GM19324 (cell line): ENCODE measurements at regions not wholly inside any gene's neighbourhood (a gene's known extent, or its start where the extent isn't known, plus 50 kb on each side); places are given as distances from the start of the nearest gene placed in this dataset.

Experiments
- ATAC-seq: cut with Tn5 transposase; IDR thresholded peaks from one replicate; pipeline ENCODE4 v1.9.1; 2021; ENCODE audit warnings: mild to moderate bottlenecking, moderate library complexity; ENCODE audit not compliant: unreplicated experiment, low FRiP score

- ATAC-seq, result no peak
These were observed 367.8 kb upstream of the GRIA3 start for GRCh38 chrX:122816288-122816687.

DNA sequence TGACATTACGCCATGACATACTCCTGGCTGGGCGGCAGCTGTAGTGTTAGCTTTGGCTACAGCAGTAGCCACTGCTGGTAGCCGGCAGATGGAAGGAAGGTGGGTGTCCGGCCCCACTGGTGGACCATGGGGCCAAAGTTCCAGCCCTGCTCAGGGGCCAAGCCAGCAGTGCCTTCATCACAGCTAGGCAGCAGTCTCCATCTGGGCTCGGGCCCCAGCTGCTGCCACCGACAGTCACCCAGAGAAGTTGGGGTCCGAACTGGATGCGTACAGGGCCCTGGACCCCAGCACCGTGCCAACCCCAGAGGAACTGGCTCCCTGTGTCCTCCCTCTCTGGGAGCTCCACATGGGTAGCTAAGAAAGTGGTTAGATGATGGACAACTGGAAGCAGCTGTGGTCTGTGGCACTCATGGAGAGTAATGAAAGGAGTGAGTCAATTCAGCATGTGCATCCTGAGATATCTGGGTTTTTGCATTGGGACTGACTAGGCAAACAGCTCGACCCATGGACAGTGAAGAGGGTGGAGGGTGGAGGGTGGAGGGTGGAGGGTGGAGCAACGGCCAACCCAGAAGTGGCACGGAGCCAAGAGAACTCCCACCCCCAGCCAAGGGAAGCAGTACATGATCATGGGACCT is 366.6 kb upstream of the GRIA3 start:
- ATAC-seq, result no peak

DNA sequence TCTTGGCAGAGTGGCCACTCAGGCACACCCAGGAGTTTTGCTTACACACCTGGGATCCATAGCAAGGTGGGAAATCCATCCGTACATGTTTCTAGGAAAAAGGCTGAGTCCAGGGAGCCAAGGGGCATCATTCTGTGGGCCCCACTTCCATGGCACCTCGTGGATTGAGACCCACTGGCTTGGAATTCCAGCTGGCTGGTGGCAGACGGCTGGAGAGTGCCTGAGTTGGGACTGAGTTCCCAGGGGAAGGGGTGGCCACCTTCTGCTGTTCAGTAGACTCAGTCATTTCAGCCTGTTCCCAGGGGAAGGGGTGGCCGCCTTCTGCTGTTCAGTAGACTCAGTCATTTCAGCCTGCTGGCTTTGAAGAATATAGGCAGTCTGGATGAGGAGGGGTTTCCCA is 366.0 kb upstream of the GRIA3 start:
- ATAC-seq, result no peak

GRCh38 chrX:122833230-122833629 is 350.8 kb upstream of the GRIA3 start:
- no peak for ATAC-seq

- ATAC-seq, result no peak
These were observed 348.2 kb upstream of the GRIA3 start for GRCh38 chrX:122835886-122836285.

GRCh38 chrX:122850326-122850725 is 333.8 kb upstream of the GRIA3 start:
- ATAC-seq, result no peak

DNA sequence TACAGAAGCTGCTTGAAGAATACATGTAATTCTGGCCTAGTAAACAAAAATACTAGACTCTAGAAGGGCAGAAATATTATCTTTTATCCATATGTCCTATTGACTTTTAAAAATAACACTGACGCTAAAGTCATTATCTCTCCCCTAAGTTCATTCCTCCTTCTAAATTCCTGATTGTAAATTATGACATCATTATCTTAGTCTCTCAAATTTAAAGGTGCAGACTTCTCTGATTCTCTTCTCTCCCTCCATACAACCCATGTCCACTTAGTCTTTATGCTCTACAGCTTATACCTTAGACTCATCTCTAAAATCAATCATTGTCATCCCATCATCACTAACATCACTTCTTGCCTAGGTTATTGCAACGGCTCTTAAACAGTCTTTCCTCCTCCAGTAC is 327.9 kb upstream of the GRIA3 start:
- ATAC-seq, result no peak

- ATAC-seq, result no peak
These were observed 326.3 kb upstream of the GRIA3 start for GRCh38 chrX:122857734-122858133.

DNA sequence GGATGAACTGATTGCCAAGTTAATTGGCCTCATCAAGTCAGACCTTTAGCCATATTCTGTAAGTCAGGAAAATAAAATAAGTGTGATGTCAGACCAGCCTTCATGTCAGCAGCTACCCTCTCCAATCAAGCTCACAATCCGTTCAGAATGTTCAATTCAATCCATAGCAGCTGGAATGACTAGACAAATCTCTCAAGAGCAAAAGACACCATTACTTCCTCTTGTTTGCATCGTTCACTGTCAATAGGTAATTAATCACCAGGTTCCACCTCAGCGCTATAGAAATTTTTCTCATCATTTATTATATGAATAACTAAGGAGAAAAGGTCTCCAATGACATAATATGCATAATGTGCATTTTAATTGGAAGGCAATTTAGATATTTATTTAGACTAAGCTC is 321.0 kb upstream of the GRIA3 start:
- no peak for ATAC-seq

- no peak for ATAC-seq
These were observed 317.5 kb upstream of the GRIA3 start for GRCh38 chrX:122866532-122866931.

DNA sequence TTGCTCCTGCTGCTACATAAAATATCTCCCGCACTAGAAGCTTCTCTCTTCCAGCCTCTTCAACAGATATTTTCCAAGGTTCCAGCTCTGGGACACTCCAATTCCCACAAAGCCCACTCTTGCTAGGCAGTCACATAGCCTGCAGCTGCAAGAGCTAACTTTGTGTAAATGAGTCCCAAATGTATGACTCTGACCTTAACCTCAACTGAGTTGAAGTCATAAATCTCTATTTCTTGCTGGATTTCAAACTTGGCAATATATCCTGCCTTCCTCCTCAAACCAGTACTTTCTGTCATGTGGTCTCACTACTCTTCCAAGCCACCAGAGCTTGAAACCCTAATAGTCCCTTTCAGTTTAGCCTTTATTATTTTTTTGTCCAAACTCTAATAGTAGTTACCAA is 315.4 kb upstream of the GRIA3 start:
- no peak for ATAC-seq

DNA sequence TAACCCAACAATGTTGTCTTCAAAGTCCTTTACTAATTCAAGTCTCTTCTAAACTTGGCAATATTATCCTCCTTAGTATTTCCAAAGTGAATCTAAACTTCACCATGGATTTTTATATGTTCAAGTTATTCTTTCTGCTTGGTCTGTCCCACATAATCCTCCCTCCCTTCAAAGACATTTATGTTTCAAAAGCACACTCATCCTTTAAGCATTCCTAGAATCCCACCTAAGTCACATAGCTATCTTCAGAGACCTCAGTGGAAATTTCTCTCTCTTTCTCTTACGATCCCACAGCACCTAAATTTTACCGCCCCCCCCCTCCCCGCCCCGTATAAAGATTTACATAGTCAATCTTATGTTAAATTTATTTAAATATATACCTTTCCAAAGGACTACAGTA is 314.9 kb upstream of the GRIA3 start:
- ATAC-seq, result no peak

DNA sequence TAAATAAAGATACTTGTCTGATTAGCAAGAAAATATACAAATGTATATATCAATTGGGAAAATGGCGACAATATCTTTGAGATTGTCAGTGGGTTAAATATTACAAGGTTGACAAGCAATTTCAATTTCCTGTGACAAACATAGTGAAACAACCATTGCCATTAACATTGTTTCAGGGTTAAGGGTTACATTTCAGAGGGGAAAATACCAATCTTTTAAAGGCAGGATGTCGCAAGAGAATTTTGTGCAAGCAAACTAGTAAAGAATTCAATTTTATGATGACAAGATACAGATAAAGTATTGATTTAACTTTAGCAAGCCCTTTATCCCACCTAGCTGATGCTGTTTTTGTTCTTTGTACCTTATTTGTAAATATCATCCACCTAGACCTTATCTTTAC is 305.8 kb upstream of the GRIA3 start:
- no peak for ATAC-seq

GRCh38 chrX:122880952-122881351 is 303.1 kb upstream of the GRIA3 start:
- no peak for ATAC-seq

- ATAC-seq, result no peak
These were observed 293.3 kb upstream of the GRIA3 start for GRCh38 chrX:122890729-122891128.

GRCh38 chrX:122906726-122907125 is 277.4 kb upstream of the GRIA3 start:
- ATAC-seq, result no peak

DNA sequence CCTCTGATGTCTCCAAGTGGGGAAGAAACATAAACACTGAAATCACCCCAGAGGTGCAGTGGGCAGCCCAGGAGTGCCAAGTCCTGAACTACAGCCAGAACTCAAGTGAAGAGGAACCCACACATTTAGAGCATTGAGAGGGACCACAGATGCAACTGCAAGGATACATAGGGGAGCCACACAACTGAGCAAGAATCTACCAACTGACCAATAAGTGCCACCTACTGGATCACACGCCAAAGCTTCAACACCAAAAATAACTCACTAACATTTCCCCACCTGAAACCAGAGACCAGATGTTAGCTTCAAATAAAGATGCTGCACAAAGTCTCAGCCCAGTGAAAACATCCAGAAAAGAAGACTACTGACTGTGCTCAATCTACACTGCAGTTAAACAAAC is 276.7 kb upstream of the GRIA3 start:
- no peak for ATAC-seq

DNA sequence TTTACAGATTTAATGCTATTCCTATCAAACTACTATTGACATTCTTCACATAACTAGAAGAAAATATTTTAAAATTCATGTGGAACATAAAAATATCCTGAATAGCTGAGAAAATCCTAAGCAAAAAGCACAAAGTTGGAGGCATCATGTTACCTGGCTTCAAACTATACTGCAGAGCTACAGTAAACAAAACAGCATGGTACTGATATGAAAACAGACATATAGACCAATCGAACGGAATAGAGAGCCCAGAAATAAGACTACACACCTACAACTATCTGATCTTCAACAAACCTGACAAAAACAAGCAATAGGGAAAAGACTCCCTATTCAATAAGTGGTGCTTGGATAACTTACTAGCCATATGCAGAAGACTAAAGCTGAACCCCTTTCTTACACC is 273.4 kb upstream of the GRIA3 start:
- no peak for ATAC-seq

DNA sequence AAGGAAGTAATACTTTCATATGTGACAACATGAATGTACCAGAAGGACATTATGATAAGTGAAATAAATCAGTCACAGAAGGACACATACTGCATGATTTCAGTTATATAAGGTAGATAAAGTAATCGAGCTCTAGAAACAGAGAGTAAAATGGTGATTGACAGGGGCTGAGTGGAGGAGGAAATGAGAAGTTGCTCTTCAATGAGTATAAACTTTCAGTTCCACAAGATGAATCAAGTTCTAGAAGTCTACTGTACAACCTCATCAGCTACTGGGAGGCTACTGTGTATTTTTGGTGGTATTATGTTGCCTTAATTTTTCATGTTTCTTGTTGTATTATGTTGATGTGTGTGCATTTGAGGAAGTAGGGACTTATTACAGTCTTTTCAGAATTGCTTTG is 270.9 kb upstream of the GRIA3 start:
- no peak for ATAC-seq

DNA sequence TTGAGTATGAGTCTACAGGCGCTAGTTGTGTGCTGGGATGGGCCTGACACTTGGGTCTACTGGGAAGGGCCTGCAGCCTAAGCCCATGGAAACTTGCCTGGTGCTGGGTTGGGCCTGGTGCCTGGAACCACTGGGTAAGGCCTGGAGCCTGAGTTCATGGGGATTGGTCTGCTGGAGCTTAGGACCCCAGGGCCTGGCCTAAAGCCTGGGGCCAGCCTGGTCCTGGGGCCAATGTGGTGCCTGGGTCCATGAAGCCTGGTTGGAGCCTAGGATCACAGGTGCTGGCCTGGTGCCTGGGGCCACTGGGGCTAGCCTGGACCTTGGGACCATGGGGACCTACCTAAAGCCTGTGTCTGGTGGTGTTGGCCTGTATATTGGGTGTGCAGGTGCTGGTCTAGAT is 270.3 kb upstream of the GRIA3 start:
- ATAC-seq, result no peak

- ATAC-seq, result no peak
These were observed 269.8 kb upstream of the GRIA3 start for GRCh38 chrX:122914256-122914655.

DNA sequence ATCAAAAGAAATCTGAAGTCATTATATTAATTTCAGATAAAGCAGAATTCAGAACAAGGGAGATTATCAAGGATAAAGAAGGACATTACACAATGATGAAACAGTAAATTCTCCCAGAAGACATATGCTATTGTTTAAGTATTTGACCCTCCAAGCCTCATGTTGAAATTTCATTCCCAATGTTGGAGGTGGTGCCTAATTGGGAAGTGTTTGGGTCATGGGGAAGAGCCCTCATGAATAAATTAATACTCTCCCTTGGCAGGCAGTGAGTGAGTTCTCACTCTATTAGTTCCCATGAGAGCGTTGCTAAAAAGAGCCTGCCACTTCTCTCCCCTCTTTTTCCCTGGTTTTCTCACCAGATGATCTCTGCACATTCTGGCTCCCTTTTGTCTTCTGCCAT is 249.9 kb upstream of the GRIA3 start:
- no peak for ATAC-seq

GRCh38 chrX:122940199-122940598 is 243.9 kb upstream of the GRIA3 start:
- no peak for ATAC-seq
